WTC11 (cell line): ENCODE measurements at regions not wholly inside any gene's neighbourhood (a gene's known extent, or its start where the extent isn't known, plus 50 kb on each side); places are given as distances from the start of the nearest gene placed in this dataset.

Experiments
- ATF2 ChIP-seq: sonication (generic); formaldehyde crosslinking; IDR thresholded peaks from 2 replicates; pipeline ENCODE4 v1.8.1; 2022; ENCODE audit warnings: low read depth, missing genetic modification reagents, borderline replicate concordance
- GTF2I ChIP-seq: fragments of 250-450 bp; sonication (Bioruptor Pico); conservative IDR thresholded peaks from 2 replicates; pipeline ENCODE4 v1.4.0; 2021; ENCODE audit warnings: mild to moderate bottlenecking
- KAT7 ChIP-seq: sonication (generic); formaldehyde crosslinking; IDR thresholded peaks from 2 replicates; pipeline ENCODE4 v1.8.1; 2023; ENCODE audit warnings: missing genetic modification reagents, mild to moderate bottlenecking, borderline replicate concordance

- TF ChIP-seq ATF2 (CRISPR knock-in tag) = no peak
- TF ChIP-seq KAT7 = no peak
- no peak for TF ChIP-seq GTF2I (CRISPR knock-in tag)
These were observed 127.2 kb downstream of the MN1 start for GRCh38 chr22:27674261-27674923.
